Neural progenitor cell (in vitro differentiated cells): ENCODE measurements at regions not wholly inside any gene's neighbourhood (a gene's known extent, or its start where the extent isn't known, plus 50 kb on each side); places are given as distances from the start of the nearest gene placed in this dataset.

ENCODE experiments used
- EZH2 ChIP-seq: fragments of 200-600 bp; sonication (generic); IDR thresholded peaks from 2 replicates; pipeline ENCODE4 v1.6.1; 2017; ENCODE audit warnings: antibody characterized with exemption, mild to moderate bottlenecking, moderate library complexity
- TF ChIP-seq, protein P1 (sequence below): fragments of 200-600 bp; sonication (generic); IDR thresholded peaks from 2 replicates; pipeline ENCODE4 v1.5.1; 2017; ENCODE audit warnings: antibody characterized with exemption, mild to moderate bottlenecking

DNA sequence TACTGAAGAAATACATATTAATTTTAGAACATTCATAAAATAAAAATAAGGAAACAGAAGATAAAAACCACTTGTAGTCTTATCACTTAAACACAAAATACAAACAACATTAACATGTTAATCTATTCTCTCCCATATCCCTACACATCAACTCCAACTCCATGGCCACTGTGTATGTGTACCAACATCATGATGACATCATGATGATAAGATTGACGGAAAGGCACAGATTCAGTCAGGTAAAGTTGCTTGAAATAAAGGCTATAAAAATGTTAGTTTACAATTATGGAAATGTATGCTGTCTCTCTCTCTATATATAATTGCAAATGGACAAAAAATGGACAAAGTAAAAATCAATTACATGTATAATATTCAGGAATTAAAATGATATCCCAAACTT, 388.5 kb upstream of the UBE2E3 start:
- TF ChIP-seq EZH2: no peak
- TF ChIP-seq, protein P1, sequence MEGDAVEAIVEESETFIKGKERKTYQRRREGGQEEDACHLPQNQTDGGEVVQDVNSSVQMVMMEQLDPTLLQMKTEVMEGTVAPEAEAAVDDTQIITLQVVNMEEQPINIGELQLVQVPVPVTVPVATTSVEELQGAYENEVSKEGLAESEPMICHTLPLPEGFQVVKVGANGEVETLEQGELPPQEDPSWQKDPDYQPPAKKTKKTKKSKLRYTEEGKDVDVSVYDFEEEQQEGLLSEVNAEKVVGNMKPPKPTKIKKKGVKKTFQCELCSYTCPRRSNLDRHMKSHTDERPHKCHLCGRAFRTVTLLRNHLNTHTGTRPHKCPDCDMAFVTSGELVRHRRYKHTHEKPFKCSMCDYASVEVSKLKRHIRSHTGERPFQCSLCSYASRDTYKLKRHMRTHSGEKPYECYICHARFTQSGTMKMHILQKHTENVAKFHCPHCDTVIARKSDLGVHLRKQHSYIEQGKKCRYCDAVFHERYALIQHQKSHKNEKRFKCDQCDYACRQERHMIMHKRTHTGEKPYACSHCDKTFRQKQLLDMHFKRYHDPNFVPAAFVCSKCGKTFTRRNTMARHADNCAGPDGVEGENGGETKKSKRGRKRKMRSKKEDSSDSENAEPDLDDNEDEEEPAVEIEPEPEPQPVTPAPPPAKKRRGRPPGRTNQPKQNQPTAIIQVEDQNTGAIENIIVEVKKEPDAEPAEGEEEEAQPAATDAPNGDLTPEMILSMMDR: no peak
